Upper lobe of right lung (tissue), 1 donor: ENCODE measurements at regions not wholly inside any gene's neighbourhood (a gene's known extent, or its start where the extent isn't known, plus 50 kb on each side); places are given as distances from the start of the nearest gene placed in this dataset.

Experiments used
- ATAC-seq: fragments of 200-7000 bp; cut with Tn5 transposase; one replicate; pipeline ENCODE4 v1.9.1; 2020; ENCODE audit warnings: mild to moderate bottlenecking, moderate library complexity
- DNase-seq: peaks from one replicate; pipeline ENCODE4 v3.0.0-alpha.2; 2020
- H3K27ac ChIP-seq: fragments of 200-600 bp; one replicate; pipeline ENCODE4 v1.8.0; 2022
- H3K27me3 ChIP-seq: fragments of 200-600 bp; one replicate; pipeline ENCODE4 v1.8.0; 2022; ENCODE audit warnings: mild to moderate bottlenecking
- H3K36me3 ChIP-seq: fragments of 200-600 bp; one replicate; pipeline ENCODE4 v1.8.0; 2022
- H3K4me1 ChIP-seq: fragments of 200-600 bp; one replicate; pipeline ENCODE4 v1.8.0; 2022
- H3K4me3 ChIP-seq: fragments of 200-600 bp; one replicate; pipeline ENCODE4 v1.8.0; 2022; ENCODE audit warnings: mild to moderate bottlenecking
- H3K9me3 ChIP-seq: fragments of 200-600 bp; one replicate; pipeline ENCODE4 v1.8.0; 2022
- intact Hi-C: fragments of 100-400 bp; cut with DNase I; formaldehyde crosslinking; loops from one replicate; pipeline ENCODE4 v1.11.0; 2022
- TF ChIP-seq, protein P1 (sequence below): fragments of 200-600 bp; IDR thresholded peaks from one replicate; pipeline ENCODE4 v1.8.0; 2022; ENCODE audit warnings: antibody characterized with exemption
- donor health status: DM: no; HTN: yes; CAD: no; lungs with severe emphysema.

DNA sequence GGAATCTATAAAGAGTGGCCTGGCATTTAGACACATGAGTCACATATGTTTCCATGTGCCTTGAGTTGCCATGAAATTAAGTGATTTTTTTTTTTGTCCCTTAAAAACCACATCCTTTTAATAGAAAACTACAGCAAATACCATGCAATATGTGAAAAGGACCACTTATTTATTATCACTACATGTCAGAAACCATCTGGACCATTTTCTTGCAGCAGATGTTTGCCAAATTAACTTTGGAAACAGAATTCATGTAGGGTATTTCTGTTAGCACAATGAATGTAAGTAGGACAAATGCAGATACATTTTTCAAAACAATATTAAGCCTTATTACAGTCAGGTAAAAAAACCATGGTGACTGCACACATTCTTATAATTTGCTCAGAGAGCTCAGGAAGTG lies 230.6 kb downstream of the REEP3 start:
- no peaks in the 10 kb centered on the region for H3K9me3 ChIP-seq
- no peaks in the 10 kb centered on the region for H3K27me3 ChIP-seq
- intact Hi-C loops, result no loop called here
- TF ChIP-seq, protein P1, sequence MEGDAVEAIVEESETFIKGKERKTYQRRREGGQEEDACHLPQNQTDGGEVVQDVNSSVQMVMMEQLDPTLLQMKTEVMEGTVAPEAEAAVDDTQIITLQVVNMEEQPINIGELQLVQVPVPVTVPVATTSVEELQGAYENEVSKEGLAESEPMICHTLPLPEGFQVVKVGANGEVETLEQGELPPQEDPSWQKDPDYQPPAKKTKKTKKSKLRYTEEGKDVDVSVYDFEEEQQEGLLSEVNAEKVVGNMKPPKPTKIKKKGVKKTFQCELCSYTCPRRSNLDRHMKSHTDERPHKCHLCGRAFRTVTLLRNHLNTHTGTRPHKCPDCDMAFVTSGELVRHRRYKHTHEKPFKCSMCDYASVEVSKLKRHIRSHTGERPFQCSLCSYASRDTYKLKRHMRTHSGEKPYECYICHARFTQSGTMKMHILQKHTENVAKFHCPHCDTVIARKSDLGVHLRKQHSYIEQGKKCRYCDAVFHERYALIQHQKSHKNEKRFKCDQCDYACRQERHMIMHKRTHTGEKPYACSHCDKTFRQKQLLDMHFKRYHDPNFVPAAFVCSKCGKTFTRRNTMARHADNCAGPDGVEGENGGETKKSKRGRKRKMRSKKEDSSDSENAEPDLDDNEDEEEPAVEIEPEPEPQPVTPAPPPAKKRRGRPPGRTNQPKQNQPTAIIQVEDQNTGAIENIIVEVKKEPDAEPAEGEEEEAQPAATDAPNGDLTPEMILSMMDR, result no peak
- ATAC-seq (no peak), DNase-seq (no peak)
- H3K4me3 ChIP-seq, result no peak overlapping the region
- H3K27ac ChIP-seq, result no peak overlapping the region
- H3K4me1 ChIP-seq, result no peaks in the 10 kb centered on the region
- no peaks in the 10 kb centered on the region for H3K36me3 ChIP-seq

DNA sequence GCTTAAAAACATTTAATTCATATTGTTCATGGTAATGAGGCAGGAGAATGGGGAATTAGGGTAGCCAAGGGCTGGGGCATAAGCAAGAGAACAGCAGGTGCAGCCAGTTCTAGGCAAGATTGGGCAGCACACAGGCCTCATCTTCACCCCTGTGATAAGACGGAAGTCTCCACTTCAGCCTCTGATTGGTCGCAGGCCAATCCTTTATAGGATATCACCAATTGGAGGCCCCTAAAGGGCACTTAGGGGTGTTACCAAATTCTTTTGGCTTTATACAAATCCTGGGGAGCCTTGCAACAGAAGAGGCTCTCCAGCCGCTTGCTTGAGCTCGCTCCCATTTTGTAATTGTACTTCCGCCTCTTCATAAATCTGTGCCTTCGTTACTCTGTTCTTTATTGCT lies 231.1 kb downstream of the REEP3 start:
- no peak overlapping the region for H3K27ac ChIP-seq
- ATAC-seq, result no peak

DNA sequence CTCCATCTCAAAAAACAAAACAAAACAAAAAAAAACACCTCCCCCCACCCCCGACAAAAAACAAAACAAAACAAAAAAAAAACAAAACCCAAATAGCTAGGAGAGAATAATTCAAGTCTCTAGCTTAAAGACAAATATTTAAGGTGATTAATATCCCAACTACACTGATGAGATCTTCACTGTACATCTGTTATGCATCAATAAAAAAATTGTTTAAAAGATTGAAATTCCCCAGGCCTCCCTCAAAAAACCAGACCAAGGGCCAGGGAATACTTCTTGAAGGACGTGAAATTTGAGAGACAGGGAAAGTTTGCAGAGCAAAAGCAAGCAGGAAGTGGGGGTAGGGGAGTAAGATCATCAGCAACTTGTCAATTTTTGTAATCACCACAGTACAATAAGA lies 232.6 kb downstream of the REEP3 start:
- Histone ChIP-seq H3K36me3 (no peaks in the 10 kb centered on the region), H3K9me3 (no peaks in the 10 kb centered on the region), H3K27me3 (no peaks in the 10 kb centered on the region), H3K4me1 (no peaks in the 10 kb centered on the region), H3K4me3 (no peak overlapping the region), H3K27ac (no peak overlapping the region)
- ATAC-seq (no peak), DNase-seq (no peak)
- TF ChIP-seq, protein P1, result no peak
- intact Hi-C loops, result no loop called here

More for the DNA sequence above, 231.1 kb downstream of the REEP3 start:
- no peaks in the 10 kb centered on the region for H3K9me3 ChIP-seq
- H3K27me3 ChIP-seq, result no peaks in the 10 kb centered on the region
- no peaks in the 10 kb centered on the region for H3K36me3 ChIP-seq
- no peak overlapping the region for H3K4me3 ChIP-seq
- intact Hi-C loops, result no loop called here
- DNase-seq, result no peak
- H3K4me1 ChIP-seq, result no peaks in the 10 kb centered on the region
- TF ChIP-seq, protein P1, result no peak

DNA sequence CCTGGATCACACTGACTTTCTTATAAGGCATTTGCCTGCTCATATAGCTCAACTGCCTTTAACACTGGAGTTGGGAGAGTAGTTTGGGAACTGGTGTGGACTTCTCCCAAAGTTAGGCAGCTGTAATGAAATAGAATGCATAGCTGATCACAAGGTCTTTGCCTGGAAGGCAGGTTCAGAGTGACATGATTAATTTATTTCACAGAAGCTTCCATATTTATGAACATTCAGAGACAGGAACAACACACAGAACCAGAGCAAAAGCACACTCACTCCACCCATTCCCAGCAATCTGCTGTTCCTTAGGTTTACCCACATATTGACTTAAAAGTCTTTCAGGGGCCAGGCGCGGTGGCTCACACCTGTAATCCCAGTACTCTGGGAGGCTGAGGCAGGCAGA lies 234.2 kb downstream of the REEP3 start:
- H3K27me3 ChIP-seq, result no peaks in the 10 kb centered on the region
- H3K27ac ChIP-seq, result no peak overlapping the region
- intact Hi-C loops, result no loop called here
- no peak for DNase-seq
- no peaks in the 10 kb centered on the region for H3K4me1 ChIP-seq
- H3K36me3 ChIP-seq, result no peaks in the 10 kb centered on the region
- ATAC-seq, result no peak
- TF ChIP-seq, protein P1, result no peak
- no peak overlapping the region for H3K4me3 ChIP-seq
- no peaks in the 10 kb centered on the region for H3K9me3 ChIP-seq

DNA sequence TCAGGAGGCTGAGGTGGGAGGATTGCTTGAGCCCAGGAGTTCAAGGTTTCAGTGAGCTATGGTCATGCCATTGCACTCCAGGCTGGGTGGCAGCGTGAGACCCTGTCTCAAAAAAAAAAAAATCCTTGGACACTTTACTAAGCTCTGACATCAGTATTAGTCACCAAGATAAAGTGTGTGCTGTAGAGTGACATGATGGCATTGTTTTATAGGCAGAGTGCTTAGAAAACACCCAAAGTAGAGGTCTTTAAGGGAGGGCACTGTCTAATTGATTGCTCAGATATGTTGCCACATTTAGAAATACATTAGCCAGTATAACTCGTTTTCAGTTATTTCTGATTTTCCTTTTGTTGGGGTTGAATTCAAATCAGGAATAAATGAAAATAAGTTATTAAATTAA lies 235.9 kb downstream of the REEP3 start:
- Histone ChIP-seq H3K27ac (no peak overlapping the region), H3K9me3 (no peaks in the 10 kb centered on the region), H3K36me3 (no peaks in the 10 kb centered on the region), H3K4me3 (no peak overlapping the region), H3K27me3 (no peaks in the 10 kb centered on the region), H3K4me1 (no peaks in the 10 kb centered on the region)
- TF ChIP-seq, protein P1, result no peak
- ATAC-seq, result no peak
- DNase-seq, result no peak
- intact Hi-C loops, result no loop called here

DNA sequence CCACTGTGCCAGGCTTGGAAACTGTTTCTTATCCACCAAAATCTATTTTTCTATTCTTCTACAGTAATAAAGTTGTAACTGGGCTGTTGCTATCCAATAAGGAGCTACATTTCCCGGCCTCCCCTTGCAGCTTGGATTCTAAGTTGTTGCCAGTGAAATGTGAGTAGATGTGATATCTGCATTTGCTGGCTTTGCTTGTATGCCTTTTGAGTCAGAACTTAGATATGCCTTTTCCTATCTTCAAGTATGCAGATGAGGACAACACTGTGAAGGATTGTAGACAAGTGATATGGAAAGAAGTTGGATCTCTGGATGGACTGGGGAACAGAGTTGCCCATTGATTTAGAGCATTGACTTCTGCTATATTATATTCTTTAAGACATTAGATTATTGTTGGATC lies 236.9 kb downstream of the REEP3 start:
- no peak for ATAC-seq

More for the DNA sequence above, 236.9 kb downstream of the REEP3 start:
- intact Hi-C loops, result no loop called here
- no peaks in the 10 kb centered on the region for H3K27me3 ChIP-seq
- H3K36me3 ChIP-seq, result no peaks in the 10 kb centered on the region
- H3K9me3 ChIP-seq, result no peaks in the 10 kb centered on the region
- TF ChIP-seq, protein P1, result no peak
- no peak for DNase-seq
- H3K4me3 ChIP-seq, result no peak overlapping the region
- no peak overlapping the region for H3K27ac ChIP-seq
- H3K4me1 ChIP-seq, result no peaks in the 10 kb centered on the region
